Adipocyte (in vitro differentiated cells): ENCODE measurements at regions not wholly inside any gene's neighbourhood (a gene's known extent, or its start where the extent isn't known, plus 50 kb on each side); places are given as distances from the start of the nearest gene placed in this dataset.
"Not testable (repeated sequence)": the region's sequence is repeated elsewhere in the genome, so short reads cannot be mapped to it uniquely, and the experiment has no call there.

Source experiments
- DNase-seq: peaks from one replicate; pipeline ENCODE4 v3.0.0-alpha.2; 2015; ENCODE audit warnings: low read depth
- H3K27me3 ChIP-seq: replicated peaks from 2 replicates; pipeline ENCODE4 v1.7.0; 2013; ENCODE audit warnings: mild to moderate bottlenecking, low read length, moderate library complexity; ENCODE audit not compliant: control insufficient read depth, insufficient read depth
- H3K36me3 ChIP-seq: 2 replicates; pipeline ENCODE4 v1.7.0; 2013; ENCODE audit warnings: low read length, mild to moderate bottlenecking, moderate library complexity; ENCODE audit not compliant: control insufficient read depth, insufficient read depth, severe bottlenecking
- H3K4me1 ChIP-seq: 2 replicates; pipeline ENCODE4 v1.7.0; 2013; ENCODE audit warnings: mild to moderate bottlenecking, low read length, moderate library complexity; ENCODE audit not compliant: control insufficient read depth, insufficient read depth
- H3K4me3 ChIP-seq: 2 replicates; pipeline ENCODE4 v1.7.0; 2013; ENCODE audit warnings: mild to moderate bottlenecking, low read length, moderate library complexity
- H3K9ac ChIP-seq: 2 replicates; pipeline ENCODE4 v1.7.0; 2013; ENCODE audit warnings: mild to moderate bottlenecking, low read length, moderate library complexity
- H3K9me3 ChIP-seq: 2 replicates; pipeline ENCODE4 v1.7.0; 2013; ENCODE audit warnings: mild to moderate bottlenecking, low read length, moderate library complexity; ENCODE audit not compliant: control insufficient read depth

- Histone ChIP-seq H3K36me3 (no peaks in the 10 kb centered on the region), H3K27me3 (no peaks in the 10 kb centered on the region), H3K4me1 (no peaks in the 10 kb centered on the region), H3K9me3 (no peaks in the 10 kb centered on the region), H3K9ac (no peak overlapping the region), H3K4me3 (no peak overlapping the region)
- no peak for DNase-seq
Observed at GRCh38 chr3:3646934-3647333, 152.3 kb upstream of the LRRN1 start.

- not testable (repeated sequence) for H3K4me3 ChIP-seq, H3K9me3 ChIP-seq, H3K36me3 ChIP-seq, DNase-seq, H3K27me3 ChIP-seq, H3K4me1 ChIP-seq, H3K9ac ChIP-seq
Observed at GRCh38 chr3:3646103-3646844, 153.0 kb upstream of the LRRN1 start.

GRCh38 chr3:3641877-3642455, 157.3 kb upstream of the LRRN1 start:
- no peaks in the 10 kb centered on the region for H3K36me3 ChIP-seq

GRCh38 chr3:3639078-3639477, 160.2 kb upstream of the LRRN1 start:
- H3K27me3 ChIP-seq, result no peaks in the 10 kb centered on the region
- H3K4me3 ChIP-seq, result no peak overlapping the region
- H3K36me3 ChIP-seq, result no peaks in the 10 kb centered on the region
- H3K9ac ChIP-seq, result no peak overlapping the region
- no peak for DNase-seq
- H3K4me1 ChIP-seq, result no peaks in the 10 kb centered on the region
- peaks cover 4% of the 10 kb centered on the region for H3K9me3 ChIP-seq

More at GRCh38 chr3:3641877-3642455, 157.3 kb upstream of the LRRN1 start:
- Histone ChIP-seq H3K4me1 (no peaks in the 10 kb centered on the region), H3K9ac (no peak overlapping the region), H3K9me3 (no peaks in the 10 kb centered on the region), H3K4me3 (no peak overlapping the region), H3K27me3 (no peaks in the 10 kb centered on the region)
- DNase-seq, result no peak

GRCh38 chr3:3636815-3637214, 162.4 kb upstream of the LRRN1 start:
- Histone ChIP-seq H3K27me3 (no peaks in the 10 kb centered on the region), H3K9me3 (peaks cover 4% of the 10 kb centered on the region), H3K4me3 (no peak overlapping the region), H3K4me1 (no peaks in the 10 kb centered on the region), H3K36me3 (no peaks in the 10 kb centered on the region), H3K9ac (no peak overlapping the region)
- DNase-seq, result no peak

GRCh38 chr3:3635109-3635508, 164.1 kb upstream of the LRRN1 start:
- no peak for DNase-seq
- no peaks in the 10 kb centered on the region for H3K36me3 ChIP-seq

GRCh38 chr3:3634326-3634725, 164.9 kb upstream of the LRRN1 start:
- Histone ChIP-seq H3K36me3 (no peaks in the 10 kb centered on the region), H3K4me3 (no peak overlapping the region), H3K4me1 (no peaks in the 10 kb centered on the region), H3K9ac (no peak overlapping the region), H3K9me3 (peaks cover 4% of the 10 kb centered on the region), H3K27me3 (no peaks in the 10 kb centered on the region)
- DNase-seq, result no peak

More at GRCh38 chr3:3635109-3635508, 164.1 kb upstream of the LRRN1 start:
- no peak overlapping the region for H3K4me3 ChIP-seq
- peaks cover 4% of the 10 kb centered on the region for H3K9me3 ChIP-seq
- no peaks in the 10 kb centered on the region for H3K27me3 ChIP-seq
- H3K9ac ChIP-seq, result no peak overlapping the region
- H3K4me1 ChIP-seq, result no peaks in the 10 kb centered on the region

- H3K9ac ChIP-seq, result no peak overlapping the region
- DNase-seq, result no peak
- H3K9me3 ChIP-seq, result peaks cover 4% of the 10 kb centered on the region
- H3K4me3 ChIP-seq, result no peak overlapping the region
- H3K27me3 ChIP-seq, result no peaks in the 10 kb centered on the region
- H3K4me1 ChIP-seq, result no peaks in the 10 kb centered on the region
- no peaks in the 10 kb centered on the region for H3K36me3 ChIP-seq
Observed at GRCh38 chr3:3633761-3634160, 165.5 kb upstream of the LRRN1 start.

GRCh38 chr3:3632449-3632848, 166.8 kb upstream of the LRRN1 start:
- DNase-seq, result no peak
- H3K4me3 ChIP-seq, result no peak overlapping the region
- no peaks in the 10 kb centered on the region for H3K27me3 ChIP-seq
- no peaks in the 10 kb centered on the region for H3K4me1 ChIP-seq
- no peaks in the 10 kb centered on the region for H3K36me3 ChIP-seq
- peaks cover 4% of the 10 kb centered on the region for H3K9me3 ChIP-seq
- H3K9ac ChIP-seq, result no peak overlapping the region

- Histone ChIP-seq H3K9me3 (peaks cover 4% of the 10 kb centered on the region), H3K4me3 (no peak overlapping the region), H3K27me3 (no peaks in the 10 kb centered on the region), H3K36me3 (no peaks in the 10 kb centered on the region), H3K9ac (no peak overlapping the region), H3K4me1 (no peaks in the 10 kb centered on the region)
- no peak for DNase-seq
Observed at GRCh38 chr3:3631114-3631513, 168.1 kb upstream of the LRRN1 start.

GRCh38 chr3:3629911-3630310, 169.3 kb upstream of the LRRN1 start:
- no peak for DNase-seq
- H3K4me3 ChIP-seq, result no peak overlapping the region
- no peak overlapping the region for H3K9ac ChIP-seq
- no peaks in the 10 kb centered on the region for H3K4me1 ChIP-seq
- H3K9me3 ChIP-seq, result no peaks in the 10 kb centered on the region
- no peaks in the 10 kb centered on the region for H3K27me3 ChIP-seq
- H3K36me3 ChIP-seq, result no peaks in the 10 kb centered on the region
